ENCODE measurements at regions not wholly inside any gene's neighbourhood (a gene's known extent, or its start where the extent isn't known, plus 50 kb on each side); places are given as distances from the start of the nearest gene placed in this dataset.

DNA sequence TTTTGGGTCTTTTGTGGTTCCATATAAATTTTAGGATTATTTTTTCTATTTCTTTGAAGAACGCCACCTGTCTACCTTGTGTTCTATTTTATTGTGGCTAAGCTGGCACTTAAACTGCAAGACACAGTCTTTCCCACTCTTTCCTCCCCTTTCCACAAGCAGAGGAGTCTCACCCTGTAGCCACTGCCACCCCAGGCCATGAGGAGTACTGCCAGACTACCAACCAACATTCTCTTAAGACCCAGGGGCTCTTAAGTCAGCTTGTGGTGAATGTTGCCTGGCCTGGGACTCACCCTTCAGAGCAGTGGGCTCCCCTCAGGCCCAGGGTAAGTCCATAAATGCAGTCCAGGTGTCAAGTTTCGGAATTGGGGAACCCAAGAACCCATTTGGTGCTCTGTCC is 58.0 kb upstream of the FMR1 start:
- Histone ChIP-seq H3K36me3 (ENCODE audit: insufficient read depth, low read length) (no peaks in the 10 kb centered on the region), H3K9me3 (ENCODE audit: low read length) (no peaks in the 10 kb centered on the region), H3K27ac (ENCODE audit: low read length) (no peak overlapping the region), H3K9me2 (ENCODE audit: insufficient read depth, low read length) (no peaks in the 10 kb centered on the region), H4K20me1 (ENCODE audit: insufficient read depth) (no peaks in the 10 kb centered on the region), H3K9ac (ENCODE audit: low read length) (no peak overlapping the region), H3K27me3 (ENCODE audit: insufficient read depth, low read depth, low read length) (no peaks in the 10 kb centered on the region), H3K4me3 (ENCODE audit: low read length) (no peak overlapping the region), H3F3A (ENCODE audit: insufficient read depth, low read length, poor library complexity, severe bottlenecking) (no peaks in the 10 kb centered on the region), H2AFZ (ENCODE audit: low read depth, low read length) (no peak overlapping the region), H3K79me2 (replicated peaks; ENCODE audit: insufficient read depth, low read length) (no peaks in the 10 kb centered on the region), H3K4me2 (ENCODE audit: low read length) (no peak overlapping the region)
- TF ChIP-seq POLR2AphosphoS5 (IDR thresholded peaks at IDR 0.05) (no peak), EZH2 (IDR thresholded peaks at IDR 0.05; ENCODE audit: borderline replicate concordance, insufficient read depth, low read length, poor library complexity, severe bottlenecking) (no peak), SMC3 (conservative IDR thresholded peaks at IDR 0.05; ENCODE audit: poor library complexity) (no peak), RAD21 (conservative IDR thresholded peaks at IDR 0.05) (no peak), MXI1 (conservative IDR thresholded peaks at IDR 0.05; ENCODE audit: poor library complexity, severe bottlenecking) (no peak), EP300 (conservative IDR thresholded peaks at IDR 0.05; ENCODE audit: poor library complexity, severe bottlenecking) (no peak), TAF1 (IDR thresholded peaks at IDR 0.05; ENCODE audit: low read depth) (no peak)
- TF ChIP-seq, protein P1, sequence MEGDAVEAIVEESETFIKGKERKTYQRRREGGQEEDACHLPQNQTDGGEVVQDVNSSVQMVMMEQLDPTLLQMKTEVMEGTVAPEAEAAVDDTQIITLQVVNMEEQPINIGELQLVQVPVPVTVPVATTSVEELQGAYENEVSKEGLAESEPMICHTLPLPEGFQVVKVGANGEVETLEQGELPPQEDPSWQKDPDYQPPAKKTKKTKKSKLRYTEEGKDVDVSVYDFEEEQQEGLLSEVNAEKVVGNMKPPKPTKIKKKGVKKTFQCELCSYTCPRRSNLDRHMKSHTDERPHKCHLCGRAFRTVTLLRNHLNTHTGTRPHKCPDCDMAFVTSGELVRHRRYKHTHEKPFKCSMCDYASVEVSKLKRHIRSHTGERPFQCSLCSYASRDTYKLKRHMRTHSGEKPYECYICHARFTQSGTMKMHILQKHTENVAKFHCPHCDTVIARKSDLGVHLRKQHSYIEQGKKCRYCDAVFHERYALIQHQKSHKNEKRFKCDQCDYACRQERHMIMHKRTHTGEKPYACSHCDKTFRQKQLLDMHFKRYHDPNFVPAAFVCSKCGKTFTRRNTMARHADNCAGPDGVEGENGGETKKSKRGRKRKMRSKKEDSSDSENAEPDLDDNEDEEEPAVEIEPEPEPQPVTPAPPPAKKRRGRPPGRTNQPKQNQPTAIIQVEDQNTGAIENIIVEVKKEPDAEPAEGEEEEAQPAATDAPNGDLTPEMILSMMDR (IDR thresholded peaks at IDR 0.05; ENCODE audit: poor library complexity, severe bottlenecking) = no peak
- TF ChIP-seq, protein P2, sequence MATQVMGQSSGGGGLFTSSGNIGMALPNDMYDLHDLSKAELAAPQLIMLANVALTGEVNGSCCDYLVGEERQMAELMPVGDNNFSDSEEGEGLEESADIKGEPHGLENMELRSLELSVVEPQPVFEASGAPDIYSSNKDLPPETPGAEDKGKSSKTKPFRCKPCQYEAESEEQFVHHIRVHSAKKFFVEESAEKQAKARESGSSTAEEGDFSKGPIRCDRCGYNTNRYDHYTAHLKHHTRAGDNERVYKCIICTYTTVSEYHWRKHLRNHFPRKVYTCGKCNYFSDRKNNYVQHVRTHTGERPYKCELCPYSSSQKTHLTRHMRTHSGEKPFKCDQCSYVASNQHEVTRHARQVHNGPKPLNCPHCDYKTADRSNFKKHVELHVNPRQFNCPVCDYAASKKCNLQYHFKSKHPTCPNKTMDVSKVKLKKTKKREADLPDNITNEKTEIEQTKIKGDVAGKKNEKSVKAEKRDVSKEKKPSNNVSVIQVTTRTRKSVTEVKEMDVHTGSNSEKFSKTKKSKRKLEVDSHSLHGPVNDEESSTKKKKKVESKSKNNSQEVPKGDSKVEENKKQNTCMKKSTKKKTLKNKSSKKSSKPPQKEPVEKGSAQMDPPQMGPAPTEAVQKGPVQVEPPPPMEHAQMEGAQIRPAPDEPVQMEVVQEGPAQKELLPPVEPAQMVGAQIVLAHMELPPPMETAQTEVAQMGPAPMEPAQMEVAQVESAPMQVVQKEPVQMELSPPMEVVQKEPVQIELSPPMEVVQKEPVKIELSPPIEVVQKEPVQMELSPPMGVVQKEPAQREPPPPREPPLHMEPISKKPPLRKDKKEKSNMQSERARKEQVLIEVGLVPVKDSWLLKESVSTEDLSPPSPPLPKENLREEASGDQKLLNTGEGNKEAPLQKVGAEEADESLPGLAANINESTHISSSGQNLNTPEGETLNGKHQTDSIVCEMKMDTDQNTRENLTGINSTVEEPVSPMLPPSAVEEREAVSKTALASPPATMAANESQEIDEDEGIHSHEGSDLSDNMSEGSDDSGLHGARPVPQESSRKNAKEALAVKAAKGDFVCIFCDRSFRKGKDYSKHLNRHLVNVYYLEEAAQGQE (IDR thresholded peaks at IDR 0.05; ENCODE audit: borderline replicate concordance) = no peak

DNA sequence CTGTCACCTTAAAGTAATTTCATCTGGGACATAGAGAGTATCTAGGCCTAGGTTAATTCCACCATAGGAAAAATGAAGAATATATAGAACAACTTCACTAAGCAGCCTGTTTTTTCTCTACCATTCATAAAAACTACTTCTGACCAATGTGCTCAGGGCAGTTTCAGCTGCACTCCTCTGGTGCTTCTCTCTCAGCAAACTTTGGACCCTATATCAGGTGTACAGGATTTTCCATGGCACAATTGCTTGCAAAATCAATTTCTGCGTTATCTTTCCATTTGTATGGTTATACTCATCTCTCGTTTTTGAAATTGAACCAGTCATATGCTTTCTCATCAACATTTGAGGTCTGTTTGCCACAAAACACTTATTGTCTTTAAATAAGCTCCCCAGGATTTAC is 52.1 kb upstream of the FMR1 start:
- H3K9me3 ChIP-seq (ENCODE audit: low read length) = no peaks in the 10 kb centered on the region
- H3K9me2 ChIP-seq (ENCODE audit: insufficient read depth, low read length) = no peaks in the 10 kb centered on the region
- H3K36me3 ChIP-seq (ENCODE audit: insufficient read depth, low read length) = no peaks in the 10 kb centered on the region
- no peak for TF ChIP-seq SMC3 (conservative IDR thresholded peaks at IDR 0.05; ENCODE audit: poor library complexity)
- TF ChIP-seq, protein P2 (IDR thresholded peaks at IDR 0.05; ENCODE audit: borderline replicate concordance) = no peak
- no peak for TF ChIP-seq TAF1 (IDR thresholded peaks at IDR 0.05; ENCODE audit: low read depth)
- TF ChIP-seq EP300 (conservative IDR thresholded peaks at IDR 0.05; ENCODE audit: poor library complexity, severe bottlenecking) = no peak
- TF ChIP-seq MXI1 (conservative IDR thresholded peaks at IDR 0.05; ENCODE audit: poor library complexity, severe bottlenecking) = no peak
- no peak for TF ChIP-seq RAD21 (conservative IDR thresholded peaks at IDR 0.05)
- TF ChIP-seq POLR2AphosphoS5 (IDR thresholded peaks at IDR 0.05) = no peak
- TF ChIP-seq, protein P1 (IDR thresholded peaks at IDR 0.05; ENCODE audit: poor library complexity, severe bottlenecking) = no peak
- TF ChIP-seq EZH2 (IDR thresholded peaks at IDR 0.05; ENCODE audit: borderline replicate concordance, insufficient read depth, low read length, poor library complexity, severe bottlenecking) = no peak
- H3K79me2 ChIP-seq (replicated peaks; ENCODE audit: insufficient read depth, low read length) = no peaks in the 10 kb centered on the region
- H4K20me1 ChIP-seq (ENCODE audit: insufficient read depth) = no peaks in the 10 kb centered on the region
- no peak overlapping the region for H3K4me3 ChIP-seq (ENCODE audit: low read length)
- no peak overlapping the region for H3K9ac ChIP-seq (ENCODE audit: low read length)
- H3K27me3 ChIP-seq (ENCODE audit: insufficient read depth, low read depth, low read length) = no peaks in the 10 kb centered on the region
- H3F3A ChIP-seq (ENCODE audit: insufficient read depth, low read length, poor library complexity, severe bottlenecking) = no peaks in the 10 kb centered on the region
- no peak overlapping the region for H3K27ac ChIP-seq (ENCODE audit: low read length)
- H2AFZ ChIP-seq (ENCODE audit: low read depth, low read length) = no peak overlapping the region
- no peak overlapping the region for H3K4me2 ChIP-seq (ENCODE audit: low read length)

Data from neural cell (in vitro differentiated cells).